Left ventricle myocardium superior (tissue), 1 donor: ENCODE measurements at regions not wholly inside any gene's neighbourhood (a gene's known extent, or its start where the extent isn't known, plus 50 kb on each side); places are given as distances from the start of the nearest gene placed in this dataset.

Experiments
- ATAC-seq: fragments of 200-7000 bp; cut with Tn5 transposase; one replicate; pipeline ENCODE4 v1.9.1; 2020; ENCODE audit warnings: mild to moderate bottlenecking, moderate library complexity
- DNase-seq: peaks from one replicate; pipeline ENCODE4 v3.0.0-alpha.2; 2020
- intact Hi-C: fragments of 100-400 bp; cut with micrococcal nuclease; formaldehyde crosslinking; loops from one replicate; pipeline ENCODE4 v1.11.0; 2022
- donor health status: DM: no; HTN: yes; CAD: no; lungs with severe emphysema.

DNA sequence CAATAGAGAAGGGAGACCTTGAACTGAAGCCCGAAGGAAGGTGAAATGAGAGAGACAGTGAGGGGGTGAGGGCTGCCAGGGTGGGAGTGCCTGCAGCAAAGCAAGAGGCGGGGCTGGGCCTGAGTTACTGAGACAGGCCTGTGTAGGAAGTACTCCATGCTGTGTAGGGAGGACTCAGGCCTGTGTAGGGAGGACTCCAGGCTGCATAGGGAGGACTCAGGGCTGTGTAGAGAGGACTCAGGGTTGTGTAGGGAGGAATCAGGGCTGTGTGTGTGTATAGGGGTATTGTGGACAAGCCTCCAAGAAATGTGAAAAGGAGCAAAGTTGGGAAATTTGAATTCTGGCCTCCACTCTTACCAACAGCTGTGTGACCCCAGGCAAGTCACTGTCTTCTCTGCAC lies 133.8 kb upstream of the CACNA1E start:
- intact Hi-C loops: no loop called here
- DNase-seq (no peak), ATAC-seq (no peak)

DNA sequence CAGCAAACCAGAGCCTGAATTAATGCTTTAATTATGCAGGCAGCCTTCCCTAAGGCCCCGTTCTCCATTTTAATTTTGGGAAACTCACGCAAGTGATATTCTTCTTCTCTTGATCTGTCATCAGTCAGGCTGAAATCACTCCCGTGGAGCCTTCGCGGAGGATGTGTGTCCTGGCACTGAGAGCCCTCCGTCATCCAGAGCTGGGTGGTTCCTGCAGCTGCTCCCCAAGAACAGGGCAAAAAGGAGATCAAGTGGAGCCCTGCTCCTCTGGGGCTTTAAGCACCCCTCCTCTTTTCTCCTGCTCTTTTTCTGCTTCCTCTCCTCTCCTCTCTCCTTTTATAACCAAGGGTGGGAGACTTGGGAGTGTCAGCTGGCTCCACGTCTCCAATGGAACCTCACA lies 133.2 kb upstream of the CACNA1E start:
- DNase-seq (no peak), ATAC-seq (no peak)
- intact Hi-C loops: no loop called here

DNA sequence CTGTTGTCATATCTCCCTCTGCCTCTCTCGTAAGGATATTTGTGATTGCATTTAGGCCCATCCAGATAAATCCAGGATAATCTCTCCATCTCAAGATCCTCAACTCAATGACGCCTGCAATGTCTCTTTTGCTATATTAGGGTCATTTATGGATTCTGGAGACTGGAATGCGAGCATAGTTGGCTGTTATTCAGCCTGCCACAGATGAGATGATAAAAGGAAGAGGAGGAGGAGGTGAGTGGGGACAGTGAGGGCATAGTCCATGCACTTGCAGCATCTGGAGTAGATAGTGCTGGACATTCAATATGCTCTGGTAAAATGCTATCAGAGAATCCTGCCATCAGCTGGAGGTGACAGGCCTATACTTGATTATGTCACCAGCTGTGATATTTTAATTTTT lies 131.6 kb upstream of the CACNA1E start:
- ATAC-seq (no peak), DNase-seq (no peak)
- intact Hi-C loops: no loop called here

DNA sequence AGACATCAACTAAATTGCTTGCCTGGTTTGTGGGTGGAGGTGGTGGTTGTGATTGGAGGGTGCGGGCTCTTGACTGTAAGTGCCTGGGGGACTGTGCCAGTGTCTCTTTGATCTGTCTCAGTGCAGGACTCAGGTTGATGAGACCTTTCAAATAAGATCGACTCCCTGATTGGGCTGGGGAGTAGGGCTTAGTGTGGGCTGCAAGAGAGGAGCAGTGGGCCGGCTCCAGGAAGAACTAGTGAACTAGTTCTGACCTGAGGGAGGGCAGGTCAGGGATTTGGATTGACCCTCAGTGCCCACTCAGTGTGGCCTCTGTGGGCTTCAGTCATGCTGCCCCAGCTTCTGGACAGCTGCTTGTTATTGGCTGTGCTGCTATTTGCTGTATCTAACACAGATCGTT lies 130.6 kb upstream of the CACNA1E start:
- ATAC-seq (no peak), DNase-seq (no peak)
- intact Hi-C loops: no loop called here

DNA sequence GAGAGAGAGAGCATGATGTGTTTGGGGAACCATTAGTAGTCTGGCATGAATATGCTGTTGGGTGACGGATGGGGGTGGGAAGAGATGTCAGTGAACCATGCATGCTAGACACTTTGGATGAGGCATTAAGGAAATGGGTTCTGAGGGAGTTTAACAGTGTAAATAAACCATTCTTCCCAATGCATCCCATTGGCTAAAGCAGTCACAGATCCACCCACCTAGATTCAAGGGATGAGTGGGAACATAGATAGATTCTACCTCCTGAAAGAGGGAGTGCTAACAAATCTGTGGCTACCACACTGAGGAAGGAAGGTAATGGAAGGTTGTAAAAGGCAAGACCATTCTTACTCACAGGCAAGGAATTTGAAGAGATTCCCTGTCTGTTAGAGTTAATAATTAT lies 129.8 kb upstream of the CACNA1E start:
- ATAC-seq (no peak), DNase-seq (no peak)
- intact Hi-C loops: no loop called here

DNA sequence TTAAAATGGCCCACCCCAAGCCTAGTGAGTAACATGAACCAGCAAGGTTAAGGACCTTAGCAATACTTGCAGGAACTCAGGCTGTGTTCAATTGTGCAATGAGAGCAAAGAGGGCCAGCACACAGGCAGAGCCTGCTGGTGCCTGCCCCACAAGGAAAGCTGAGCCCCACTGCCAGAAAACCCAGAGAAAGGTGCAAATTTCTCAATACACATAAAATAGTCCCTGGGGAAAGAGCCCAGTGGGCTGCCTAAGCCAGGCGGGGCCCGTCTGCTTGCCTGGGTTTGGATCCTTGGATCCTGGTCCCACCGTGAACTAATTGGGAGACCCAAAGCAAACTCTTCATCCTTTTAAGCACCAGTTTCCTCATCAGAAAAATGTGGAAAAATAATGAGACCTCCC lies 128.5 kb upstream of the CACNA1E start:
- intact Hi-C loops: no loop called here
- DNase-seq: no peak
- no peak for ATAC-seq

DNA sequence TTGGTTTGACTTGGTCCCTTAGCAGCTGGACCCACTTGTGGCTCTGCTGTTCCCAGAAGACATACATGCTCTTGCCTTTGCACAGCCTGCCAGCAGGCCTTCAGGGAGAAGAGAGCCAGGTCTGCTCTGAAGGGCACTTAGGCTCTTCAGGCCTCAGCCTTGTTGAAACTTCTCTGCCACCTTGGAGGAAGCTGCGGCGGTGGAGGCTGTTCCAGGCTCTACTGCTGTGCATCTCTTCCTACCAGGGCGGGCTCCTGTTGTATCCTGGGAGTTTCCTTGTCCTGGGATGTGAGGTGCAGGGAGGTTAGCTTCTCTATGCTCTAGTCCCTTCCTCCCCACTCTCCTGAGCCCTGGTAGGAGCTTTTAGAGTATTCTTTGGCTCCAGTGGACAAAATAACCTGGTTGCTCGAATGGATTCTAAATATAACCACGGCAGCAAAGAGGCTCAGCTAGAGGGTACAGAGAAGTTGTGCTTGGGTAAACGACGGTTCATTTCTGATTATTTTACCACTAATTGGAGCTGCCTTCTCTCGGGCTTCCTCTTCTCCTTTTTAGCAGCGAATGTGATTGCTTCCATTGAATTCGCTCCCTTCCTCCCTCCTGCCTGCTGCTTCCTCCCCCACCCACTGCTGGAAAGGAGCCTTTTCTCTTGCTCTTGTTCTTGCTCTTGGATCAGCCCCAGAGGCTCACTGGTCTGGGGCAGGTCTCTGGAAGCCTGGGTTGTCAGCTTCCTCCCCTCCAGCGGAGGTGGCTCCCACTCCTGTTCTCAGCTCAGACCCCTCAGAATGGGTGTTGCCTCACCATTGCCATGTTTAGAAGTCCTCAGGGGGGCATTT lies 126.6 kb upstream of the CACNA1E start:
- peak; percentile 74 for ATAC-seq

DNA sequence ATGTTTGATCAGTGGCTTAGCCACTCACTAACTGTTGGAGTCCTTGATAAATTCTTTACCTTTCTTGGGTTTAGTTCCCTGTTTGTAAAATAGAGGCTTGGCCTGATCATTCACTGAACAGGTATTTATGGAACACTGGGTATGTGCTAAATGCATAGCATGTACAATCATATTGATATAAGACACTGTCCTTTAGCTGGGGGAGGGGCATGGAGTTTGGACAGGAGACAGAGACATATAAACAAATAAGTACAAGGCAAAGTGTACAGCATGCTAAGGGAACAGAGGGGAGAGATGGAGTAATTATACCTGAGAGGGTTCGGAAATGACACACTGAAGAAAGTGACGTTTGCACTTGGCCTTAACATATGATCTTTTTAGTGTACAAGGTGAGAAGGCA lies 124.3 kb upstream of the CACNA1E start:
- DNase-seq: no peak

More for the DNA sequence above, 126.6 kb upstream of the CACNA1E start:
- DNase-seq: no peak
- intact Hi-C loops: no loop called here

DNA sequence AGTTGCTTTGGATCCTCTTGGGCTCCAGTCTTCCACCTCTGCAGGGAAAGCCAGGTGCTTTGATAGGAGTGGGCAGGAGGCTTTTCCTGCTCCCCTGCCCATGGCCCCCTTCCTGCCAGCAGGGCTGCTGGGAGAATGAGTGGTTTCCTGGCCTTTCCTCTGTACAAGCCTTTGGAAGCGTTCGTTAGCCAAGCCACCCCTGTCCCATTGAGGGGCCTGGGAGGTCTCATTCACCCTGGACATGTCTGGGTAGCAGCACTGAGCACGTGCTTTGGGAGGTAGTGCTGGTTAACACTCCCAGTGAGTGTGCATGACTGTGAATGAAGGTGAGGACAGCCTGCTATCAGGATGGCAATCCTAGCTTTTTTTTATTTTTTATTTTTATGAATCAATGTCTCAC lies 118.5 kb upstream of the CACNA1E start:
- DNase-seq (no peak), ATAC-seq (no peak)
- intact Hi-C loops: no loop called here

More for the DNA sequence above, 124.3 kb upstream of the CACNA1E start:
- intact Hi-C loops: no loop called here
- no peak for ATAC-seq

DNA sequence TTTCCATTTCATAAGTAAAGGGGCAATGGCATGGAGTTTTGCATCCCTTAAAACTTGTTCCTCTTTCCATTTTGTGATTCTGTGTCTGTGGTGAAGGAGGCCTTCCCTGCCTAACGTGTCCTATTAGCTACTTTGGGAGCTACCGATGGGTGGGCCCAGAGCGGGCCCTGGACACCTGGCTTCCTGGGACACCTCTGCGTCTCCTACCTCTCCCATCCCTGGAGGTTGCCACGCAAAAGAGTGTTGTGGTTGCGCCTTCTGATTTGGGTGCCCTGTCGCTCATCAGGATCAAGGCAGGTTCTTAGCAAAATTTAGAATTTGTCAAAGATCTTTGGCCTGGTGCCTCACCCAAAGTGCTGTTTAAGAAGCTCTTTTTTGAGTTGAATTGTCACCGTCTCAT lies 116.4 kb upstream of the CACNA1E start:
- DNase-seq: no peak
- intact Hi-C loops: no loop called here
- no peak for ATAC-seq

DNA sequence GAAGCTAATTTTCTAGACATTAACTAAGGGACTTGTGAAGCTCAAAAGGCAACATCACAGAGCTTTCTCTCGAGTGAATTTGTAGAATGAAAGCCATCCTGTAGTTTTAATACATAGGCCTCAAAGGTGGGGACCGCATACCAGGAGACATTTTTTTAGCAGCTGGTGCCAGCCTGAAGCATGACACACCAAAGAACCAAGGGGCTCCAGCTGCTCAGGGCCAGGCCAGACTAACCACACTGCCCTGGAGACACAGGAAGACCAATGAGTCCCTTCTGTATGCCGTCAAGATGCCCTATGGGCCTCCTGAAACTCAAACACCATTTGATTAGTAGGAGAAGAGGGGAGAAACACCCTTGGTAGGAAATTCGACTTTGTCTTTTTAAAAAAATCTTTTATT lies 113.9 kb upstream of the CACNA1E start:
- DNase-seq (no peak), ATAC-seq (no peak)
- intact Hi-C loops: no loop called here

DNA sequence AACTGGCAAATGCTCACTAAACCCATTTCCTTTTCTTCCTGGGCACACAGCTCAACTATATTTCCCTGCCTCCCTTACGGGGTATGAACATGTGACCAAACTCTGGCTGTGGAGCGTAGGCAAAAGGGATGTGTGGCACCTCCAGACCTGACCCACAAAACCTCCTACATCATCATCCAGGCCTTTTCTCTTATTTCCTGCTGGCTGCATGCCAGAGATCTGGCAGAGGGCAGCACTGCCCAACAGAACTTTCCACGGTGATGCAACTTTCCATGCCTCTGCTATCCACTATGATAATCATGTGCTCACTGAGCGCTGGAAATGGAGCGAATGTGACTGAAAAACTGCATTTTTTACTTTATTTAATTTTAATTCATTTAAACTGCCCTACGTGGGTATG lies 99.6 kb upstream of the CACNA1E start:
- DNase-seq: no peak
- no peak for ATAC-seq
- intact Hi-C loops: no loop called here

DNA sequence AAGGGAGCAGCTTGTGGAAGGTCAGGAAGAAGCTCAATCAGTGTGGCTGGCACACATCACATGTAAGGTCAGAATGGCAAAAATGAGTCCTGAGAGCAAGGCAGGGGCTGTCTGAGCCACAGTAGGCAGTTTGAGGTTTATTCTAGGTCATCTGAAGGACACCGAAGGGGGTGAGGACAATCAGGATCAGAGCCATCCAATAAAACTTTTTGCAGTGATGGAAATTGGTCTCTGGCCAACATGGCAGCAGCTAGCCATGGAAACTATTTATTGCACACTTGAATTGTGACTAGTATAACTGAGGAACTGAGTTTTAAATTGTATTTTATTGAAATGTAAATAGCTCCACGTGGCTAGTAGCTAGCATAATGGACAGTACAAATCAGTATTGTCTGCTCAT lies 97.0 kb upstream of the CACNA1E start:
- DNase-seq (no peak), ATAC-seq (peak; percentile 79)
- intact Hi-C loops: no loop called here

DNA sequence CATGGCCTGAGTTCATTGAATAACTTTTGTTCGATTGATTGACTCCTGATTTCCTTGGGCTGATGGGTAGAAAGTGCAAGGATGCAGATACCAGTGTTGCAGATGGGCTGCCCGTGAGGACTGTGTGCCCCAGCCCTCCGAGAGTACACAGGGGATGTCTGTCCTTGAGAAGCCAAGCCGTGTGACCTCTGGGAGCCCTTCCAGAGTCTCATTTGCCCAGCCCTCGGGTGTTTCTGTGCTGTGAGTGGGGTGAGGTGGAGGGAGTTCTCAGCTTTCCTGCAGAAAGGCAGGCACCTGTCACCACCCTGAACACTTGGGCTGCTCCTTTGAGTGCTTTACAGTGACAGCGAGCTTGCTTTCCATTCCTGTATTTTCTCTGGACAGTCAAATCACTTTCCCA lies 96.4 kb upstream of the CACNA1E start:
- ATAC-seq (peak; percentile 75), DNase-seq (no peak)
- intact Hi-C loops: no loop called here

DNA sequence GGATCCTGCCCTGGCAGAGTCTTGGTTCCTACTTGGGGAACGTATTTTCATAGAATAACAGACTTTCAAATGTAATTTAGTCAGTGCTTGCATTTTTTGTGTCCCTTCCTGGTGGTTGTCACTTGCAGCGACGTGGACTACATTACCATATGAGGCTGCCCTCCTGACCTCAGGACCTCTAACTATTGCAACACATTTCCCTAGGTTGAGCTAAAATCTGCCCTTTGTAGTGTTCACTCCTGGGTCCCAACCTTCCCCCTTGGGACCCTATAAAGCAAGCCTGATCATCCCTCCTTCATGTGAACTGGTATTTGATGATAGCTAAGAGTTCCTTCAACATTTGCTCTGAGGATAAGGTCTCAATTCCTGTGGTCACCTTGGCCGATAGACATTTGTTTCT lies 95.6 kb upstream of the CACNA1E start:
- no peak for DNase-seq
- no peak for ATAC-seq
- intact Hi-C loops: no loop called here

DNA sequence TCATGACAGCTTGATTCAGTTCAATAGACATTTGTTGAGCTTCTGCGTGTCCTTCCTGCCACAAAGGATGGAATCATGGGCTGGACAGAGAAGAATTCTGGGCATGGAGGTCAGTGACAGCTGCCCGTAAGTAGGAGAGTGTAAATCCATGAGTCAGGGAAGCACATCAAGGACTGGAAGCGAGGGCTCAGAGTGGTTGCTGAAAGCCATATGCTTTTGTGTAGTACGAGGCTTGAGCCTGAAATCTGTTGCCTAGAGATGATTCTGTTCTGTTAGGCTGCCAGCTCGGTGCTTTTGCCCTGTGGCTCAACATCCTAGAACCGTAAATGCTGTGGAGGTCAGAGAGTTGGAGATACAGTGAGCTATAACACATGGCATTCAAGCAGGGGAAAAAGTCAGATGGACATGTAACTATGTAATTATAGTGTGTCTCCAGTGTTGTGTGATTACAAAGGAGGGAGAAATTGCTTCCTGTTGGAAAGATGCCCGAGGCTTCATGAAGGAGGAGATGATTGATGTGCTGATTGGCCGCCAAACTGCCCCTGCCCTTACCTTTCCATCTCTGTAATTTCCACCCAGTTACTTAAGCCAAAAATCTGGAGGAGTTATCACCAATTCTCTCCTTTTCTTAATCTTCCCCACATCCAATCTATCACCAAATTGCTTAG lies 92.8 kb upstream of the CACNA1E start:
- DNase-seq (no peak), ATAC-seq (no peak)
- intact Hi-C loops: no loop called here

DNA sequence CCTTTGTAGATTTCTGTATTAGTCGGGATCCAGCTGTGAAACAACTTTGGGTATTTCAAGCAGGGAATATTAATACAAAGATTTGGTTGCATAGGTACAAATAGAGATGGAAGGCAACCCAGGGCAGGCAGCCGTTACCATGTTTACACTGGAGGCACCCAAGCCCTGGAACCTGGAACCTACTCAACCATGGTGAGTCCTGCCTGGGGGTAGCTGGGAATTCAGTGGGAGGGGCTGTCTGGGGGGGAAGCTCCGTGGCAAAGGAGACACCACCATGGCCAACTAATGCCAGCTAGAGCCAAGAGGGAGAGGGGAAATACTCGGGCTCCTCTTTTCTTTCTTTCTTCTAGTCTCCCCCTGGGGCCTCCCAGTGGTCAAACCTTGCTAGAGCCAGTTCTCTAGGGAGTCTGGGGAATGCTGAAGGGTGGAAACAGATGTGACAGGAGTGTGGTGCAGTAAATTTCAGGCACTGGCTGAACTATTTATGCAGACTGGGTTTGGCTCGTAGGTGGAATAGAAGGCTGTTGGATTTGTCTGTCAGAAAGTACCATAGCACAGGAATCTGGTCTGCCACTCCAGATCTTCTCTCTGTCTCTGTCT lies 91.9 kb upstream of the CACNA1E start:
- ATAC-seq: no peak
- intact Hi-C loops: no loop called here
- DNase-seq: no peak

DNA sequence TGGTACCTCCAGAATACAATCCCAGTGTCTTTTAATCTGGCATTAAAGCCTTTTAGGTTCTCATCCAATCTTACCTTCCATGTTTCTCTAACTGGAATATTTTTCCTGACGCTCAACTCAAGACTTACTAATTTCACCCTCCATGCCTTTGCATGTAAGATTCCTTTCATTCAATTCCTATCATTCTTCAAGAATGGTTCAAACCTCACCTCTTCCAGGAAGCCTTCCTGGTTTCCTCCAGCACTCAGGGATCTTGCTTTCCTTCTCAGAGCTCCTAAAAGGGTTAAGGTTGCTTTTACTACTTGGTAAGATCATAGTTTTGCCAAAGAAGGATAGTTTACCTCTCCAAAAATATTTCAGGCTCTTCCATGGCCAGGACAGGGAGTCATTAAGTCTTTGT lies 91.2 kb upstream of the CACNA1E start:
- intact Hi-C loops: no loop called here
- no peak for ATAC-seq
- no peak for DNase-seq

DNA sequence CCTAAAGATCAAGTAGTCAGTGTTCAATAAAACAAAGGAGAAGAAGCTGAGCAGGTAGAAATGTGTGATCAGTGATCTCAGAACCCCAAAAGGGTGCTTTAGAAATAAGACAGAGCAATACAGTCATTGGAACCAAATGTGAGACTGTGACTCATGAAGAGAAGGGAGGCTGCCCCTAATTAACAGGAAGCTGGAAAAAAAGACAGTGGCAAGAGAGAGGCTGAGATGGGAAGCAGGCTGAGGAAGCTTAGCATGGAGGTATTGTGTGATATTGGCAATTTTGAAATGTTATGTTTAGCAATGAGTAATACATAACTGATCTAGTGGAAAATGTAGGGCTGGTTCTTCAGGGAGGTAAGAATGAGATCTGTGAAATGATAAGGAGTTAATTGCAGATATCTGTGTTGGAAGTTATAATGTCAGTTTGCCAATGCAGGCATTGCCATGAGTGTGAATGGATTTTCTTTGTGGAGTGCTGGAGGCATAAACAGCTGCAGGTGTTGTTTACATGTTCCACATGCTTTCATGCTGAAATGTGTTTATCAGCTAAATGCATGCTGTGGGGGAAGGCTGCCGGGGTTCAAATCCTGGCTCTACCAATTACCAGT lies 90.6 kb upstream of the CACNA1E start:
- ATAC-seq (no peak), DNase-seq (no peak)
- intact Hi-C loops: no loop called here

DNA sequence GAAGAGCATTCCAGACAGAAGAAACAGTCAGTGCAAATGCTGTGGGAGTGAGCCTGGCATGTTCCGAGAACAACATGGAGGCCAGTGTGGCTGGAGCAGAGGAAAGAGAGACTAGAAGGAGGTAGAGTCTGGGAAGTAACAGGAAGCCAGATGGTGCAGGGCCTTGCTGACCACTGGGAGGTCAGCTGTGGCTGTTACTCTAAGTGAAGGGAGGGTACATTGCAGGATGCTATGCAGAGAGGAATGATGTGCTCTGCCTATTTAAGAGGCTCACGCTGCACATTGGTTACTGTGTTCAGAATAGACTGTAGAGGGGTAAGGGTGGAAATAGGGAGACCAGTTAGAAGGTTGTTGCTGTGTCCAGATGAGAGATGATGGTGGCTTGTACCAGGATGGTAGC lies 88.6 kb upstream of the CACNA1E start:
- intact Hi-C loops: no loop called here
- no peak for ATAC-seq
- DNase-seq: no peak
